Mucosa of stomach (tissue), 1 donor: ENCODE measurements at regions not wholly inside any gene's neighbourhood (a gene's known extent, or its start where the extent isn't known, plus 50 kb on each side); places are given as distances from the start of the nearest gene placed in this dataset.

Experiments used
- H3K27me3 ChIP-seq: one replicate; pipeline ENCODE4 v1.7.0; 2013; ENCODE audit warnings: mild to moderate bottlenecking, low read length; ENCODE audit not compliant: control insufficient read depth, insufficient read depth
- H3K36me3 ChIP-seq: one replicate; pipeline ENCODE4 v1.7.0; 2013; ENCODE audit warnings: low read length; ENCODE audit not compliant: control insufficient read depth, insufficient read depth
- H3K4me1 ChIP-seq: one replicate; pipeline ENCODE4 v1.7.0; 2013; ENCODE audit warnings: mild to moderate bottlenecking, low read length; ENCODE audit not compliant: control insufficient read depth, insufficient read depth
- H3K4me3 ChIP-seq: one replicate; pipeline ENCODE4 v1.7.0; 2013; ENCODE audit warnings: low read length
- H3K9ac ChIP-seq: one replicate; pipeline ENCODE4 v1.7.0; 2013; ENCODE audit warnings: mild to moderate bottlenecking, low read length, moderate library complexity
- H3K9me3 ChIP-seq: one replicate; pipeline ENCODE4 v1.7.0; 2013; ENCODE audit warnings: mild to moderate bottlenecking, low read length, moderate library complexity; ENCODE audit not compliant: control insufficient read depth
- donor health status: Pancreatic carcinoma.

DNA sequence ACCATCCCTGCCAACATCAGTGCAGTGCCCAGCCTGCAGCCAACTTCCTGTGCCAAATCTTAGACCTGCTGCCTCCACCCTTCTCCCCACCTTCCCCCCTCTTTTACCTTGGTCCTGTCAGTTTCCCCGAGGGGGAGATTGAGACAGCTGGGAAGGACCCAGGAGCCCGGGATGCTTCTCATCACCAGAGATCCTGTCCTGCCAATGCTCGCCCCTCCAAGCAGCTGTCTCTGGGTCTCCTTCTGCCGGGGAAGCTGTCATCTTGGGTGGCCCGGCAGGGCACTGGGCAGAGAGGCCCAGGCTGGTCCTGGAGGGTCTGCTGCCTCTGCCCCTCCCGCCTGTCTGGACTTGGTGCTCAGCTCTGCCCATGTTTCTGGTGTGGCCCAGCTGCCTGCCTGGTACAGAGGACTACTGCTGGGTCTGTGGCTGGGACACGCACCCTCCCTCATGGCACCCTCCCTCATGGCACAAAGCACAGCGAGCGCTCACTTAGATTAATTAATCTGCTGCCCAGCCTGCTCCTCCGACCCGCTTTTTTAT, 60.4 kb upstream of the THY1 start:
- peaks cover 17% of the 10 kb centered on the region for H3K4me1 ChIP-seq
- no peak overlapping the region for H3K4me3 ChIP-seq
- peaks cover 12% of the 10 kb centered on the region for H3K27me3 ChIP-seq
- H3K36me3 ChIP-seq: no peaks in the 10 kb centered on the region
- H3K9ac ChIP-seq: no peak overlapping the region
- H3K9me3 ChIP-seq: no peaks in the 10 kb centered on the region

DNA sequence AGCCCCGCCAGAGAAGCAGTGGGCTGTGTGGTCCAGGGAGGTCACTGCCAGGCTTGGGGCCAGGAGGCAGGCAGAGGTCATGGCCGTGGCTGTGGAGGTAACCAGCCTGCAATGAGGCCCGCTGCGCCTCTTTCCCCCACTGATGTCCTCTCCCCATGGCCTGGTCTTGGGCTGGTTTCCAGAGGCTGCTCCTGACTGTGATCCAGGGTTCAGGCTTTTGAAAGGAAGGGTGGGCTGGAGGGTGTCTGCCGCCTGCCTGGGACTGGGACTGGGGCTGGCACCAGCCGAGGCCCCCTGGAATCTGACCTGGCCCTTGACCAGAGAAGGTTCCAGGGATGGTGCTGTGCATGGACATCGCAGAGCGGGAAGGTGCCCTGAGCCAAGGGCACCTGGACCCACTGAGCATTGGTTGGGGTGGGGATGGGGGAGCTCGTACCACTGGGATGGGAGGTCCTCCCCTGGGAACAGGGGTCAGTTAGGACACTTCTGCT, 59.6 kb upstream of the THY1 start:
- H3K4me3 ChIP-seq: no peak overlapping the region

DNA sequence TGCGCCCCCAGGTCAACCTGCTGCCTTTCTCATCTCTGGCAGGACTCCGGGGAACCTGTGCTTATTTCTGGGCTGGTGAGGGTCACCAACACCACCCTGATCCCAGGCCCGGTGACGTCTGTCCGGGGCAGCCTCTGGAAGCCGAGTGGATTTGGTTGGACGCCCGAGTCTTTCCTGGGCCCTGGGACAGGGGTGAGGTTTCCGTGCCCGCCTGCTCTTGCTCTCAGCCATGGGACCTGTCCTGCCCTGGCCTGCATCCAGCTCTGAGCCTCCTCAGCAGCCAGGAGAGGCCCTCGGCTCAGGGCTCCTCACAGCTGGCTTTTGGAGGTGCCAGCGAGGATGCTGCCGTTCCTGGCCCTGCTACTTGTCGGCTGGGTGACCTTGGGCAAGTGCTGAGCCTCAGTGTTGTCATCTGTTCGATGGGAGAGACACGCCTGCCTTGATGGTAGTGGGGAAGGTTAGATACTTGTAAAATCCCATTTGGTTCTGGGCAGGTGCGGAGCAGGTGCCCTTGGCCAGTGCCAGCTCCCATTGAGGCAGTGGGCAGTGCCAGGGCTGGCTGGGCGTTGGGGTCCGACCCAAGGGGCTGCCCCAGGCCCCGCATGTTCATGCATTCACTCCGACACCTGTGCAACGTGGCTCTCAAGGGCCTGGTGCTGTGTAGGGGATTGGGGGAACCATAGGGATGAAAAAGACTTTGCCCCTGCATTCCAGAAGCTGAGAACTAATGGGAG, 58.9 kb upstream of the THY1 start:
- H3K27me3 ChIP-seq: peaks cover 13% of the 10 kb centered on the region
- no peaks in the 10 kb centered on the region for H3K9me3 ChIP-seq
- no peak overlapping the region for H3K4me3 ChIP-seq
- no peak overlapping the region for H3K9ac ChIP-seq
- no peaks in the 10 kb centered on the region for H3K36me3 ChIP-seq
- peaks cover 17% of the 10 kb centered on the region for H3K4me1 ChIP-seq

More for the DNA sequence above, 59.6 kb upstream of the THY1 start:
- Histone ChIP-seq H3K9ac (no peak overlapping the region), H3K4me1 (peaks cover 17% of the 10 kb centered on the region), H3K36me3 (no peaks in the 10 kb centered on the region), H3K9me3 (no peaks in the 10 kb centered on the region), H3K27me3 (peaks cover 12% of the 10 kb centered on the region)

DNA sequence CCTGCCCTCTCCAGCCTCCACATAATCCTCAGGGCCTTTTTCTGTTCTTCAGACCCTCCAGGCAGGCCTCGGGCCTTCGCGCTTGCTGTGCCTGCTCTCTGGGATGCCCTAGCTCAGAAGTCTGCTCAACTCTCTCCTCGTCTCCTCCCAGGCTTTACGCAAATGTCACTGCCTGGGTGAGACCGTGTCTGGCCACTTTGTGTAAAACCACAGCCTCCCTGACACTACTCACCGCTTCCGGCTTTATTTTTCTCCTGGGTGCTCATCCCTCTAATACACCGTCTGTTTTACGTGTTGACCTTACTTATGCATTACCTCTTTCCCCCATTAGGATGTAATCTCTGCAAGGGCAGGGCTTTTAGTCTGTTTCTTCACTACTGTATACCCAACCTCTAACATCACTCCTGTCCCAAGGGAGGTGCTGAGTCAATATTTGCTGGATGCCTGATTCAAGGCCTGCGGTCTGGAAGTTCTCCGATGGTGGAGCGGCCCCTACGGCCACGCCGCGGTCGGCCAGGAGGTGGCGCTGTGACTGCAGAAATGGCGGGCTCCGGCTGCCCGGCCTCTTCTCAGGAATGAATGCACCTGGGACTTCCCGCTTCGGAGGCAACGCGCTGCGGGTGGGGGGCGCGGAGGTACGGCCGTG, 58.2 kb upstream of the THY1 start:
- Histone ChIP-seq H3K27me3 (peaks cover 18% of the 10 kb centered on the region), H3K9me3 (no peaks in the 10 kb centered on the region), H3K36me3 (no peaks in the 10 kb centered on the region), H3K4me1 (peaks cover 17% of the 10 kb centered on the region), H3K9ac (no peak overlapping the region), H3K4me3 (no peak overlapping the region)

DNA sequence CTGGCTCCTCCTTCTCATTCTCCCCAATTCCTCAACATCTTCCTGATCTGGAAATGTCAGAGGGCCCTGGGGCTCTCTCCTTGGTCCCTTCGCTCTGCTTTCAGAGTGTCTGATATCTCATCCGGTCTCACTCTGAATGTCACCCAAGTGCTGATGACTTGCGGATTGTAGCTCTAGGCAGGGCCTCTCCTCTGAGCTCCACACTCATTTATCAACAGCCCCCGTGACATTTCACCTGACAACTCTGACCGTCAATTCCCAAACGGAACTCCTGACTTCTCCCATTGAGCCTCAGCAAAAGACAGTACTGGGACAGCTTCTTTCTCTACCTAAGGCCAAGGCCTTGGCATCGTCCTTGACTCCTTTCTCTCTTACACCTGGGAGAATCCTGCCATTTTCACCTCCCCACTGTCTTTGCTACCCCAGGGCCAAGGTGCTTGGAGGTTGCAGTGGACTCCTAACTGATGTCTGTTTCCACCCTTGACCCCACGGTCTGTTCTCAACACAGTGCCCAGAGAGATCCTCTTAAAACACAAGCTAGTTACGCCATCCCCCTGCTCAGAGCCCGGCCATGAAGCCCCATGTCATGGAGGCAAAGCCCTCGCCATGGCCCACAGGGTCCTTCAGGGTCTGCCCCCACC, 57.5 kb upstream of the THY1 start:
- no peak overlapping the region for H3K4me3 ChIP-seq
- H3K27me3 ChIP-seq: peaks cover 18% of the 10 kb centered on the region
- no peak overlapping the region for H3K9ac ChIP-seq
- H3K4me1 ChIP-seq: peaks cover 17% of the 10 kb centered on the region
- H3K9me3 ChIP-seq: no peaks in the 10 kb centered on the region
- H3K36me3 ChIP-seq: no peaks in the 10 kb centered on the region

DNA sequence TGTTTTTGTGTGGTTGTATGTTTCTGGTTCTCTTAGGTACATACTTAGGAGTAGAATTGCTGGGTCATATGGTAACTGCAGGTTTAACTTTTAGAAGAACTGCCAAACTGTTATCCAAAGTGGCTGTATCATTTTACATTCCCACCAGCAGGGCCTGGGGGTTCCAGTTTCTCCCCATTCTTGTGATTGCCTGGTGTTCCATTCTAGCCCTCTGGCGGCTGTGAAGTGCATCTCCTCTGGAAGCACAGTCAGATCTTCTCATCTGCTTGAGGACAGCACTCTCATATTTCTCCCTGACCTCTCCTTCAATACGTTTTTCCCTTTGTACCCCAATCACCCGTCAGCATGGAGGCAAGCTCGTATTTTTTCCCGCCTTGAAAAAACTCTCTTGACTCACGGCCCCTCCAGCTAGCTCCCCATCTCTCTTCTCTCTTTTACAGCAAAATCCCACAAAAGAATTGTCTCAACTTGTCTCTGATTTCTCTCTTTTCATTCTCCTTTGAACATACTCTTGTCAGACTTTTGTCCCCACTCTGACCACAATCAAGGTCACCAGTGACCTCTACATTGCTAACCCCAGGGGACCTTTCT, 56.8 kb upstream of the THY1 start:
- Histone ChIP-seq H3K27me3 (peaks cover 18% of the 10 kb centered on the region), H3K9me3 (no peaks in the 10 kb centered on the region), H3K36me3 (no peaks in the 10 kb centered on the region), H3K4me3 (no peak overlapping the region), H3K9ac (no peak overlapping the region), H3K4me1 (peaks cover 17% of the 10 kb centered on the region)

DNA sequence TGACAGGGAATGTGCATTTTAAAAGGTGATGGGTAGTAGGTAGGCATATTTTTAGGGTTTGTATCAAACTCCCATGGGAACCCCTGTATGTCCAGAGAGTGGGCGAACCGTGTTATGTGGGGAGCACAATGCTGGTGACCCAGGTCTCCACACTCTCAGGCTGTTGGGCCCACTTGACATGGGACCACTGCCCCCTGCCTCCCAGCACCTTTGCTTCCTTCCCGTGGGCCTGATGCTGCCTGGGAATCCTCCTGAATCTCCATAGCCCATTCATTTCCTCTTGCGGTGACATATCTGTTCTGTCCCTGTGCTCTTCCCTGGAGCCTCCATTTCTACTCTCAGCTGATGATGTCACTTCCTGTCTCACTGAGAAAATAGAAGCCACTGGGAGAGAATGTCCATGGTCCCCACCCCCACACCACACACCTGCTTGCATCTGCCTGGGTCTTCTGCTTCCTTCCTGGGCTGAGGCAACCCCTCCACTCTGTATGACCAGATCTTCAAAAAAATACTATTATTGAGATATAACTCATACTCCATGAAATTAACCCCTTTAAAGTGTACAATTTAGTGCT, 55.8 kb upstream of the THY1 start:
- H3K36me3 ChIP-seq: no peaks in the 10 kb centered on the region
- peaks cover 17% of the 10 kb centered on the region for H3K4me1 ChIP-seq
- no peak overlapping the region for H3K9ac ChIP-seq
- no peaks in the 10 kb centered on the region for H3K9me3 ChIP-seq
- no peak overlapping the region for H3K4me3 ChIP-seq
- H3K27me3 ChIP-seq: peaks cover 18% of the 10 kb centered on the region

DNA sequence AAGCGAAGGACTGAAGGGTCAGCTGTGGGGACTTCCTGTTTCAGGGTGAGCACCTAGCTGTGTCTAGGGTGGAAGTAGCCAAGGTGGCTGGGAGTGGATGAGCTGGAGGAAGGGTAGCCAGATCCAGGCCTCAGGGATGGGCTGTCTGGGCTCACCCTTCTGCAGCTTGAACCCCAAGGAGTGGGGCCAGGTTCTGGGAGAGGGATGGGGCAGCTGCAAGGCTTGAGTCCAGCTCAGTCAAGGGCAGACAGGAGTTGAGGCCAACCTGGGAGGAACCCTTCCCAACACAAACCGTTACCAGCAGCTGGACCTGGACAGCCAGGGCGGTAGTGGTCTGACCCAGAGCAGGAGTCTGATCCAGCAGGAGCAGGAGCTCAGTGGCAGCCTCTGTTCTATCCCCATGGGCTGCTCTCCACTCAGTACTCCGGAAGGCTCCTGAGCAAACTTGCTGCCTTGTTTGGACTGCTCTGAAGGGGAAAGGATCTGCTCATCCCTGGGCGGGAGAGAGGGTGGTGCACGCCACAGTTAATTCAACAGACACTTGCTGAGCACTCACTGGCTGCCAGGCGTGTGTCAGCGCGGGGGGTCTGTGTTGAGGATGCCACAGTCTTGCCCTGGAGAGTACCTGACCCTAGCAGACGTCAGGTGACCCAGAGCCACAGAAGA, 53.8 kb upstream of the THY1 start:
- no peaks in the 10 kb centered on the region for H3K36me3 ChIP-seq

DNA sequence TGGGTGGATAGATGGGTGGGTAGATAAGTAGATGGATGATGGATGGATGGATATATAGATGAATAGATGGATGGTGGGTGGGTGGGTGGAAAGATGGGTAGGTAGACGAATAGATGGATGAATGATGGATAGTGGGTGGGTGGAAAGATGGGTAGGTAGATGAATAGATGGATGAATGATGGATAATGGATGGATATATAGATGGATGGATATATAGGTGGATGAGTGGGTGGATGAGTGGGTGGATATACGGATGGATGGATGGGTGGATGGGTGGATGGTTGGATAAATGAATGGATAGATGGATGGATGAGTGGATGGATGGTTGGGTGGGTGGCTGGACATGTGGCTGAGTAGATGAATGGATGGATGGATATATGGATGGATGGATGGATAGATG, 53.1 kb upstream of the THY1 start:
- H3K36me3 ChIP-seq: no peaks in the 10 kb centered on the region
- peaks cover 6% of the 10 kb centered on the region for H3K27me3 ChIP-seq
- no peaks in the 10 kb centered on the region for H3K9me3 ChIP-seq
- no peak overlapping the region for H3K4me3 ChIP-seq
- H3K4me1 ChIP-seq: peaks cover 21% of the 10 kb centered on the region
- no peak overlapping the region for H3K9ac ChIP-seq

More for the DNA sequence above, 53.8 kb upstream of the THY1 start:
- H3K4me1 ChIP-seq: peaks cover 28% of the 10 kb centered on the region
- H3K9ac ChIP-seq: no peak overlapping the region
- H3K27me3 ChIP-seq: peaks cover 6% of the 10 kb centered on the region
- no peaks in the 10 kb centered on the region for H3K9me3 ChIP-seq
- no peak overlapping the region for H3K4me3 ChIP-seq

DNA sequence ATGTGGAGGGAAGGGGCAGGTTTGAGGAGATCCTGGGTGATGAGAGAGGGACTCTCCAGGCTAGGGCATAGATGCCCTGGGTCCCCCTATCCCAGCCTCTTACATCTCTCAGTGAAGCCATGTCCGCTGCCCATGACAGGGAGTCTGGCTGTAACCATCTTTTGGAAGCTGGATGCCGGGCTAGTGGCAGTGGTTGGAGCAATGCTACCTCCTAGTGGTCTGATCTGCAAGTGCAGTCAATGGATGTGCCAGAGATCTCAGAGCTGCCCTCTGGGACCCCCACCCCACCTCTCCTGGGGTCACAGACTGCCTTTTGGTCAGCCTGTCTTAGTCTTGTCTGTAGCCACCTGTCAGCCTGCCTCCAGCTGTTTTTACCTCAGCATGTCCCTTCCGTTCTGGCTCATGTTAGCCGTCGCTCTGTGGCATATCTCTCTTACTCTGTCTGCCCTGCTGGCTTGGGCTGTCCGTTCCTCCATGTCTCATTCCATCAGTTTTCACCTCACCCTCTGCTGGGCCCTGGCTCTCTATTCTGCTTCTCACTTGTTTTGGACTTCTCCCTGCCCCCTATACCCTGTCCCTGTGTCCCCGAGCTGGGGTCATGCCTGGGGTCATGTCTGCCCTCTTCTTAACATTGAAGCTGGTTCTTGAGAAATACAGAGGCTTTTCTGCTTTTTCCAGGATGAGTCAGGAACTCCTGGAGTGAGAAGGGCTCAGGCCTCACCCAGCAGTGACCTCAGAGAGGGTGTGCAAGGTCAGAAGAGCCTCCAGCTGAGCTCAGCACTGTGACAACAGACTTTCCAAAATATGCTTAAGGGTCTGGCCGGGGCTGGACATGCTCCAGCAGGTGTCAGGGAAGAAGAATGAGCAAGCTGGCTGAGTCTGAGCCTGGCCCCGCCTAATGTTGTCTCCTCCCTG, 52.0 kb upstream of the THY1 start:
- no peak overlapping the region for H3K9ac ChIP-seq
- no peaks in the 10 kb centered on the region for H3K36me3 ChIP-seq
- no peaks in the 10 kb centered on the region for H3K9me3 ChIP-seq
- no peak overlapping the region for H3K4me3 ChIP-seq
- H3K27me3 ChIP-seq: peaks cover 6% of the 10 kb centered on the region
- peaks cover 11% of the 10 kb centered on the region for H3K4me1 ChIP-seq
